Neuronal stem cell (in vitro differentiated cells): ENCODE measurements at regions not wholly inside any gene's neighbourhood (a gene's known extent, or its start where the extent isn't known, plus 50 kb on each side); places are given as distances from the start of the nearest gene placed in this dataset.

Experiments used
- DNase-seq: peaks from one replicate; pipeline ENCODE4 v3.0.0-alpha.2; 2013; ENCODE audit warnings: low spot score
- H2AFZ ChIP-seq: one replicate; pipeline ENCODE4 v1.6.1; 2013; ENCODE audit warnings: mild to moderate bottlenecking, low read length, inconsistent platforms
- H2AK5ac ChIP-seq: 2 replicates; pipeline ENCODE4 v1.6.1; 2013; ENCODE audit warnings: low read depth, mild to moderate bottlenecking, inconsistent platforms, low read length, moderate library complexity, mixed read lengths
- H2BK120ac ChIP-seq: 2 replicates; pipeline ENCODE4 v1.6.1; 2013; ENCODE audit warnings: low read depth, mild to moderate bottlenecking, inconsistent platforms, low read length, moderate library complexity, mixed read lengths
- H2BK12ac ChIP-seq: one replicate; pipeline ENCODE4 v1.6.1; 2013; ENCODE audit warnings: low read length, inconsistent platforms
- H2BK15ac ChIP-seq: 2 replicates; pipeline ENCODE4 v1.6.1; 2013; ENCODE audit warnings: mild to moderate bottlenecking, low read length, inconsistent platforms, mixed read lengths
- H2BK5ac ChIP-seq: one replicate; pipeline ENCODE4 v1.6.1; 2013; ENCODE audit warnings: inconsistent platforms, mild to moderate bottlenecking, low read length, moderate library complexity
- H3K14ac ChIP-seq: one replicate; pipeline ENCODE4 v1.6.1; 2013; ENCODE audit warnings: low read length, inconsistent platforms
- H3K18ac ChIP-seq: 2 replicates; pipeline ENCODE4 v1.6.1; 2013; ENCODE audit warnings: low read length, inconsistent platforms
- H3K23ac ChIP-seq: 2 replicates; pipeline ENCODE4 v1.6.1; 2013; ENCODE audit warnings: low read depth, mild to moderate bottlenecking, mixed read lengths, low read length, inconsistent platforms; ENCODE audit not compliant: poor library complexity
- H3K27ac ChIP-seq: replicated peaks from 3 replicates; pipeline ENCODE4 v1.5.1; 2013; ENCODE audit warnings: low read length, inconsistent platforms
- H3K27me3 ChIP-seq, 3 experiments: 2 replicates each; pipeline ENCODE4 v1.6.1; 2013; ENCODE audit warnings: low read length in 3 of 3, mild to moderate bottlenecking in 2 of 3, inconsistent platforms in 1 of 3, low read depth in 1 of 3, mixed read lengths in 1 of 3, moderate library complexity in 1 of 3; ENCODE audit not compliant: control insufficient read depth in 3 of 3, insufficient read depth in 3 of 3
- H3K36me3 ChIP-seq, 2 donors: replicated peaks in 1 of 2; 2 replicates each; pipeline ENCODE4 v1.6.1; 2013; ENCODE audit warnings: low read length in 2 of 2; ENCODE audit not compliant: control insufficient read depth in 2 of 2, insufficient read depth in 2 of 2
- H3K4ac ChIP-seq: 2 replicates; pipeline ENCODE4 v1.6.1; 2013; ENCODE audit warnings: inconsistent platforms, mild to moderate bottlenecking, low read length, moderate library complexity
- H3K4me1 ChIP-seq, 2 donors: 1 replicate in 1 of 2; 2 replicates in 1 of 2; pipeline ENCODE4 v1.6.1; 2013; ENCODE audit warnings: low read length in 2 of 2, low read depth in 1 of 2; ENCODE audit not compliant: control insufficient read depth in 2 of 2, insufficient read depth in 1 of 2
- H3K4me2 ChIP-seq: one replicate; pipeline ENCODE4 v1.6.1; 2013; ENCODE audit warnings: mild to moderate bottlenecking, low read length, inconsistent platforms; ENCODE audit not compliant: insufficient read depth, poor library complexity, severe bottlenecking
- H3K4me3 ChIP-seq, 2 donors: 2 replicates each; pipeline ENCODE4 v1.5.1; 2013; ENCODE audit warnings: low read length in 2 of 2, mild to moderate bottlenecking in 2 of 2, inconsistent platforms in 1 of 2, moderate library complexity in 1 of 2
- H3K79me1 ChIP-seq: one replicate; pipeline ENCODE4 v1.6.1; 2013; ENCODE audit warnings: low read depth, mild to moderate bottlenecking, inconsistent platforms, low read length, moderate library complexity
- H3K9ac ChIP-seq: one replicate; pipeline ENCODE4 v1.6.1; 2013; ENCODE audit warnings: mild to moderate bottlenecking, low read depth, low read length, inconsistent platforms; ENCODE audit not compliant: poor library complexity
- H3K9me3 ChIP-seq, 2 donors: replicated peaks in 1 of 2; 2 replicates each; pipeline versions ENCODE3 to v1.6.1; 2013; ENCODE audit warnings: low read length in 2 of 2, mild to moderate bottlenecking in 2 of 2, inconsistent platforms in 1 of 2, low read depth in 1 of 2, mixed read lengths in 1 of 2, moderate library complexity in 1 of 2; ENCODE audit not compliant: control insufficient read depth in 2 of 2, insufficient read depth in 1 of 2
- H4K8ac ChIP-seq: one replicate; pipeline ENCODE4 v1.6.1; 2013; ENCODE audit warnings: low read depth, mild to moderate bottlenecking, inconsistent platforms, low read length, moderate library complexity
- H4K91ac ChIP-seq: one replicate; pipeline ENCODE4 v1.6.1; 2013; ENCODE audit warnings: low read length, low read depth, mild to moderate bottlenecking, inconsistent platforms; ENCODE audit not compliant: poor library complexity
- WGBS, 2 donors: extraction: QIAGEN DNeasy Blood & Tissue Kit; methylation state at CpG; one replicate each; pipeline ENCODE4 v1.1.7; 2013; ENCODE audit warnings: missing lambda C conversion rate in 2 of 2, mixed read lengths in 1 of 2; ENCODE audit not compliant: insufficient read length in 2 of 2, insufficient replicate concordance in 1 of 2; ENCODE audit errors: extremely low coverage in 2 of 2; 5-methylcytosine and 5-hydroxymethylcytosine counted together

- H2AK5ac ChIP-seq = no peak overlapping the region
- no peak overlapping the region for H2BK12ac ChIP-seq
- H4K91ac ChIP-seq = no peak overlapping the region
- no peak overlapping the region for H2BK5ac ChIP-seq
- no peaks in the 10 kb centered on the region for H3K36me3 ChIP-seq
- no peak overlapping the region for H2AFZ ChIP-seq
- H3K23ac ChIP-seq = no peak overlapping the region
- H3K9me3 ChIP-seq = no peaks in the 10 kb centered on the region
- H3K4ac ChIP-seq = no peak overlapping the region
- no peak for DNase-seq
- no peak overlapping the region for H3K14ac ChIP-seq
- no peak overlapping the region for H3K27ac ChIP-seq
- no peak overlapping the region for H2BK15ac ChIP-seq
- H3K27me3 ChIP-seq = no peaks in the 10 kb centered on the region
- peaks cover 2 to 6% of the 10 kb centered on the region in 2 donors for H3K4me1 ChIP-seq
- no peak overlapping the region for H3K18ac ChIP-seq
- H4K8ac ChIP-seq = no peak overlapping the region
- no peak overlapping the region for H2BK120ac ChIP-seq
- WGBS, 2 donors = no CpG with 5 or more reads among the region's 1 CpG
- no peaks in the 10 kb centered on the region for H3K79me1 ChIP-seq
- no peak overlapping the region for H3K4me3 ChIP-seq
- no peak overlapping the region for H3K4me2 ChIP-seq
- H3K9ac ChIP-seq = no peak overlapping the region
Measured at GRCh38 chr5:153425914-153426313, 64.6 kb upstream of the GRIA1 start.

GRCh38 chr5:153429761-153430380, 60.6 kb upstream of the GRIA1 start:
- no peak overlapping the region for H4K8ac ChIP-seq
- no peak overlapping the region for H3K9ac ChIP-seq
- H3K18ac ChIP-seq = no peak overlapping the region
- no peak overlapping the region for H2AFZ ChIP-seq
- H3K4me3 ChIP-seq = no peak overlapping the region
- H2BK15ac ChIP-seq = no peak overlapping the region
- no peak overlapping the region for H3K4me2 ChIP-seq
- H2BK5ac ChIP-seq = no peak overlapping the region
- H3K36me3 ChIP-seq = no peaks in the 10 kb centered on the region
- H3K27ac ChIP-seq = no peak overlapping the region
- no peak overlapping the region for H2BK120ac ChIP-seq
- H3K4ac ChIP-seq = no peak overlapping the region
- no peak overlapping the region for H2BK12ac ChIP-seq
- no peaks in the 10 kb centered on the region for H3K27me3 ChIP-seq
- H4K91ac ChIP-seq = no peak overlapping the region
- H3K14ac ChIP-seq = no peak overlapping the region
- H3K9me3 ChIP-seq = no peaks in the 10 kb centered on the region
- H3K4me1 ChIP-seq = peaks cover 0 to 12% of the 10 kb centered on the region in 2 donors
- no CpG with 5 or more reads among the region's 1 CpG for WGBS, 2 donors
- no peak overlapping the region for H3K23ac ChIP-seq
- no peak overlapping the region for H2AK5ac ChIP-seq
- DNase-seq = no peak
- no peaks in the 10 kb centered on the region for H3K79me1 ChIP-seq

GRCh38 chr5:153432583-153432982, 57.9 kb upstream of the GRIA1 start:
- H3K79me1 ChIP-seq = no peaks in the 10 kb centered on the region
- H3K9me3 ChIP-seq = no peaks in the 10 kb centered on the region
- H3K14ac ChIP-seq = no peak overlapping the region
- no peak overlapping the region for H2BK5ac ChIP-seq
- H3K4me2 ChIP-seq = no peak overlapping the region
- H3K4me3 ChIP-seq = no peak overlapping the region
- H3K9ac ChIP-seq = no peak overlapping the region
- H3K23ac ChIP-seq = no peak overlapping the region
- no peak overlapping the region for H3K18ac ChIP-seq
- peaks cover 0 to 12% of the 10 kb centered on the region in 2 donors for H3K4me1 ChIP-seq
- no peak overlapping the region for H2AFZ ChIP-seq
- H2BK120ac ChIP-seq = no peak overlapping the region
- H2BK15ac ChIP-seq = no peak overlapping the region
- H3K4ac ChIP-seq = no peak overlapping the region
- H2AK5ac ChIP-seq = no peak overlapping the region
- peaks cover 0 to 2% (median 0%) of the 10 kb centered on the region in 3 experiments for H3K27me3 ChIP-seq
- no peak overlapping the region for H4K91ac ChIP-seq
- DNase-seq = no peak
- no peaks in the 10 kb centered on the region for H3K36me3 ChIP-seq
- no CpG with 5 or more reads among the region's 3 CpGs for WGBS, 2 donors
- H2BK12ac ChIP-seq = no peak overlapping the region
- H3K27ac ChIP-seq = no peak overlapping the region
- no peak overlapping the region for H4K8ac ChIP-seq

- Histone ChIP-seq H3K4me1 (peaks cover 0 to 8% of the 10 kb centered on the region in 2 donors), H4K8ac (no peak overlapping the region), H2BK15ac (no peak overlapping the region), H2BK5ac (no peak overlapping the region), H2AFZ (no peak overlapping the region), H2AK5ac (no peak overlapping the region), H3K4ac (no peak overlapping the region), H3K27me3 (peaks cover 0 to 2% (median 0%) of the 10 kb centered on the region in 3 experiments), H2BK120ac (no peak overlapping the region), H3K9ac (no peak overlapping the region), H3K18ac (no peak overlapping the region), H4K91ac (no peak overlapping the region), H3K9me3 (no peaks in the 10 kb centered on the region), H3K79me1 (no peaks in the 10 kb centered on the region), H3K4me2 (no peak overlapping the region), H3K23ac (no peak overlapping the region), H3K14ac (no peak overlapping the region), H3K27ac (no peak overlapping the region), H2BK12ac (no peak overlapping the region), H3K4me3 (no peak overlapping the region), H3K36me3 (no peaks in the 10 kb centered on the region)
- DNase-seq = no peak
Measured at GRCh38 chr5:153437251-153437650, 53.2 kb upstream of the GRIA1 start.
